GM19455 (cell line): ENCODE measurements at regions not wholly inside any gene's neighbourhood (a gene's known extent, or its start where the extent isn't known, plus 50 kb on each side); places are given as distances from the start of the nearest gene placed in this dataset.

Experiments used
- ATAC-seq: cut with Tn5 transposase; IDR thresholded peaks from one replicate; pipeline ENCODE4 v1.9.1; 2021; ENCODE audit not compliant: unreplicated experiment

GRCh38 chr6:165883851-165884640, 221.0 kb upstream of the PDE10A start:
- no peak for ATAC-seq

GRCh38 chr6:165881806-165882205, 218.8 kb upstream of the PDE10A start:
- no peak for ATAC-seq

- no peak for ATAC-seq
These were observed 217.6 kb upstream of the PDE10A start for GRCh38 chr6:165880686-165881085.

- ATAC-seq: no peak
These were observed 214.7 kb upstream of the PDE10A start for GRCh38 chr6:165877773-165878172.

GRCh38 chr6:165877192-165877591, 214.2 kb upstream of the PDE10A start:
- ATAC-seq: no peak

GRCh38 chr6:165876588-165876987, 213.5 kb upstream of the PDE10A start:
- no peak for ATAC-seq

GRCh38 chr6:165875946-165876345, 212.9 kb upstream of the PDE10A start:
- no peak for ATAC-seq

- no peak for ATAC-seq
These were observed 210.9 kb upstream of the PDE10A start for GRCh38 chr6:165873976-165874375.

- ATAC-seq: no peak
These were observed 209.8 kb upstream of the PDE10A start for GRCh38 chr6:165872811-165873210.

- ATAC-seq: no peak
These were observed 209.3 kb upstream of the PDE10A start for GRCh38 chr6:165872311-165872710.

GRCh38 chr6:165871571-165871970, 208.5 kb upstream of the PDE10A start:
- ATAC-seq: no peak

- ATAC-seq: no peak
These were observed 206.5 kb upstream of the PDE10A start for GRCh38 chr6:165869526-165869925.

GRCh38 chr6:165864925-165865324, 201.9 kb upstream of the PDE10A start:
- ATAC-seq: no peak

- no peak for ATAC-seq
These were observed 201.2 kb upstream of the PDE10A start for GRCh38 chr6:165864218-165864617.

- no peak for ATAC-seq
These were observed 200.8 kb upstream of the PDE10A start for GRCh38 chr6:165863801-165864200.

- no peak for ATAC-seq
These were observed 199.8 kb upstream of the PDE10A start for GRCh38 chr6:165862813-165863212.

- ATAC-seq: no peak
These were observed 198.2 kb upstream of the PDE10A start for GRCh38 chr6:165861226-165861625.

GRCh38 chr6:165858586-165858985, 195.5 kb upstream of the PDE10A start:
- ATAC-seq: no peak

- no peak for ATAC-seq
These were observed 192.8 kb upstream of the PDE10A start for GRCh38 chr6:165855856-165856255.

GRCh38 chr6:165854863-165855593, 192.0 kb upstream of the PDE10A start:
- ATAC-seq: no peak

- no peak for ATAC-seq
These were observed 191.2 kb upstream of the PDE10A start for GRCh38 chr6:165854061-165854862.

- no peak for ATAC-seq
These were observed 189.6 kb upstream of the PDE10A start for GRCh38 chr6:165852676-165853075.
